Erythroblast (primary cell): ENCODE measurements at regions not wholly inside any gene's neighbourhood (a gene's known extent, or its start where the extent isn't known, plus 50 kb on each side); places are given as distances from the start of the nearest gene placed in this dataset.
"Not testable (repeated sequence)": the region's sequence is repeated elsewhere in the genome, so short reads cannot be mapped to it uniquely, and the experiment has no call there.

Experiments
- GATA1 ChIP-seq: IDR thresholded peaks from 2 replicates; pipeline ENCODE4 v1.6.1; 2011; ENCODE audit warnings: low read depth, mild to moderate bottlenecking, control low read depth, low read length, moderate library complexity
- POLR2A ChIP-seq: IDR thresholded peaks from 2 replicates; pipeline ENCODE4 v1.6.1; 2011; ENCODE audit warnings: mild to moderate bottlenecking, low read length

GRCh38 chr2:180818700-180819099, 161.7 kb upstream of the UBE2E3 start:
- TF ChIP-seq POLR2A, GATA1: not testable (repeated sequence)
